GM11168 (cell line): ENCODE measurements at regions not wholly inside any gene's neighbourhood (a gene's known extent, or its start where the extent isn't known, plus 50 kb on each side); places are given as distances from the start of the nearest gene placed in this dataset.

Experiments used
- in situ Hi-C: fragments of 300-500 bp; cut with MboI; formaldehyde crosslinking; loops from one replicate; pipeline ENCODE4 v1.12.0; 2022; ENCODE audit warnings: low sequenced_read_pairs; ENCODE audit not compliant: unreplicated experiment

- in situ Hi-C loops = no loop called here
Observed at GRCh38 chr16:87170310-87170709, 146.9 kb downstream of the C16orf95 start.

DNA sequence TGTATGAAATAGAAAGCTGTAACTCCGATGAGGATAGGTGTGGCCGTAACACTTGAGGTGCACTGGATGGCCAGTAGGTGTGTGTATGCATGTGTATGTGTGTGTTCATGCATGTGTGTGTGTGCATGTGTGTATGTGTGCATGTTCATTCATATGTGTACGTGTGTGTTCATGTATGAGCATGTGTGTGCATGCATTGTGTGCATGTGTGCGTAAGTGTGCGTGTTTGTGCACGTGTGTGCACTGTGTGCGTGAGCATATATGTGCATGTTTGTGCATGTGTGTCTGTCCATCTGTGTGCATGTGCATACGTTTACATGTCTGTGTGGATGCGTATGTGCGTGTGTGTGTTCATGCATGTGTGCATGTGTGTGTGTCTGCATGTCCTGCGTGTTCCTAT is 145.5 kb downstream of the C16orf95 start:
- in situ Hi-C loops = no loop called here

DNA sequence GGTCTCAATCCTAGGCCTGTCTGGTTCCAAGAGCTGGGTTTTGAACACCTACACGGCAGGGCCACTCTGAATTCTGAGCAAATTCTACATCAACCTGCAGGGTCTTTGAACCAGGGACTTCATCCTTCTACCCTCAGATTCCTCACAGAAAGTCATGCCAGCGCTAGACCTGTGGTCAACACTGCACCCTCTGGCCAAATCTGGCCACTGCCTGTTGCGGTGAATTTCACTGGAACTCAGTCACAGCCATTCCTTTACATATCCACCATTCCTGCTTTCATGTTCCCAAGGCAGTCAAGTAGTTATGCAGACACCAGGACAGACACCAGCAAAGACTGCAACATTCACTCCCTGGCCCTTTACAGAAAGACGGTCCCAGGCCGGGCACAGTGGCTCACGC is 144.6 kb downstream of the C16orf95 start:
- in situ Hi-C loops = no loop called here

GRCh38 chr16:87173294-87173893 is 143.8 kb downstream of the C16orf95 start:
- in situ Hi-C loops = no loop called here

- in situ Hi-C loops = no loop called here
Observed at GRCh38 chr16:87174061-87174460, 143.1 kb downstream of the C16orf95 start.

- in situ Hi-C loops = no loop called here
Observed at GRCh38 chr16:87176735-87177134, 140.5 kb downstream of the C16orf95 start.

GRCh38 chr16:87177673-87178072 is 139.5 kb downstream of the C16orf95 start:
- in situ Hi-C loops = no loop called here

- in situ Hi-C loops = no loop called here
Observed at GRCh38 chr16:87178177-87178863, 138.9 kb downstream of the C16orf95 start.

- in situ Hi-C loops = no loop called here
Observed at GRCh38 chr16:87178977-87179376, 138.2 kb downstream of the C16orf95 start.

GRCh38 chr16:87180069-87180468 is 137.1 kb downstream of the C16orf95 start:
- in situ Hi-C loops = no loop called here

DNA sequence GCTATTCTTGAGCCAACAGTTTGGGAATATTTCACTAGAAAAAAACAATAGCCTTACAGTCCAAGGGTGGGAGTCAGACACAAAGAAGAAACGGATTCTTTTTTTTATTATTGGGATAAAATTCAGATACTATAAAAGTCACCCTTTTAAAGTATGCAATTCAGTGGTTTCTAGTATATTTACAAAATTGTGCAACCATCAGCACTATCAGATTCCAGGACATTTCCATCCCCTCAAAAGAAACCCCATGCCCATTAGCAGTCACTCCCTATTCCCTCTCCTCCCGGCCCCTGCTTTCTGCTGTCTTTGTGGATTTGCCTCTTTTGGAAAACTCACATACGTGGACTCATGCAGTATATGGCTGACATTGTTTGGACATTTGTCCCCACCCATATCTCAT is 134.4 kb downstream of the C16orf95 start:
- in situ Hi-C loops = no loop called here

DNA sequence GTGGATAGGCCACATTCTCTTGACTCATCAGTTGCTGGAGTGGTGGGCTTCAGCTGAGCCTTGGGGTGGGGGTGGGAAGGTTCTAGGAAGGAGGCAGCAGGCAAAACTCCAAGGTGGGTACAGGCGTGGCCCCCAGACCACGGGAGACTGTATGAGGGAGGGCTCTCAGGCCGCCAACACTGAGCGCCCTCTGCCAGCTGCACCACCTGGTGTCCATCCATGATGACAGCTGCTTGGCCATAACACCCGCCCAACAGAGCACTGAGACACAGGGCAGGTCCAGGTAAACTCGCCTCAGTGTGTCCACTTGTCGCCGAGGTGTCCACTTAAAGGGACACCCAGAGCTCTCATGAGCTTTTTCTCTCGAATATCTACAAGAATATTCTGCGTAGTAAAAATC is 133.5 kb downstream of the C16orf95 start:
- in situ Hi-C loops = no loop called here

DNA sequence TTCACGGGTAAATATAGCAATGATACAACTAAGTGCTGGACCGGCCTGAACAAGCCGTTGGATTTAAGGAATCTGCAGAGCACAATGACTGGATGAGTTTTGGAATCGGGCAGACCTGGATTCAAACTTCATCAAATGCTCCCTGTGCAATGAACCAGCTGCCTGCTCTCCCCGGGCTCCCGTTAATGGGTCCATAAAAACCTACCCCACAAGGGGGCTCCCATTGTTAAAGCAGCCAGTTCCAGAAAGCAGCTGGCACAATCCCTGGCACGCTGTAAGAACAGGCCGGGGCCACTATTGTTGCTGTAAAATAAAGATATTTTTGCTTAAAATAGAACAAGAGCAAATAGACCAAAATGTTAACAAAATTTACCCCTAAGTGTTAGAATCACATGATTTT is 131.9 kb downstream of the C16orf95 start:
- in situ Hi-C loops = no loop called here

- in situ Hi-C loops = no loop called here
Observed at GRCh38 chr16:87185983-87186382, 131.2 kb downstream of the C16orf95 start.

DNA sequence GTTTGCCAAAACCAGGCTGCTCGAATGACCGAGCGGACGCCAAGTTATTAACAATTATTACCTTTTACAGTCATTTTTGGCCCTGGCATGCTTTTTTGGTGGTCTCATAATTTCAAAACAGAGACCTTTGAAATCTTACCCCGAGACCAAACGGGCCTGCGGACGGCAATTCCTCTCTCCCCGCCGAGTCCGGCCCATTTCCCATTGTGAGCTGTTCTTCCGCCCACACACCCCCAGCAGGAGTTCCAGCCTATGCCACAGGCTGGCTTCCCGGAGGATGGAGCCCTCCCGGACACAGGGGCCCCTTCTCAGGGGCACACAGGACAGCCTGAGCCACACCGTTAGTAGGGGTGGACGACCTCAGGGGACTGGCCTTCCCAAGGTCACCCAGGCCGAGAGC is 130.7 kb downstream of the C16orf95 start:
- in situ Hi-C loops = no loop called here

DNA sequence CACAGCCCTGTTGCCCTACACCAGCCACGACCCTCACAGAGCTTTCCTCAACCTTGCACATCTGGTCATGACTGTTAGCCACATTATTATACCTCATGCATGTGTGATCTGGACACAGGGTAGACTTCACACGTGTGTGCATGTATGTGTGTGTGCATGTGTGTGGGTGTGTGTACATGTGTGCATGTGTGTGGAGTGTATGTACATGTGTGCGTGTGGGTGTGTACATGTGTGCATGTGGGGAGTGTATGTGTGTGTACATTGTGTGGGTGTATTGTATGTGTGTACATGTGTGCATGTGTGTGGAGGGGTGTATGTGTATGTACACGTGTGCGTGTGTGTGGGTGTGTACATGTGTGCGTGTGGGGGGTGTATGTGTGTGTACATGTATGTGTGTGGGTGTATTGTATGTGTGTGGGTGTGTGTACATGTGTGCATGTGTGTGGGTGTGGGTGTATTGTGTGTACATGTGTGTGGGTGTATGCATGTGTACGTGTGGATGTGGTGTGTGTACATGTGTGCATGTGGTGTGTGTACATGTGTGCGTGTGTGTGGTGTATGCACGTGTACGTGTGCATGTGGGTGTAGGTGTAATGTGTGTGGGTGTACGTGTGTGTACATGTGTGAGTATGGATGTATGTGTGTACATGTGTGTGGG is 130.2 kb downstream of the C16orf95 start:
- in situ Hi-C loops = no loop called here

DNA sequence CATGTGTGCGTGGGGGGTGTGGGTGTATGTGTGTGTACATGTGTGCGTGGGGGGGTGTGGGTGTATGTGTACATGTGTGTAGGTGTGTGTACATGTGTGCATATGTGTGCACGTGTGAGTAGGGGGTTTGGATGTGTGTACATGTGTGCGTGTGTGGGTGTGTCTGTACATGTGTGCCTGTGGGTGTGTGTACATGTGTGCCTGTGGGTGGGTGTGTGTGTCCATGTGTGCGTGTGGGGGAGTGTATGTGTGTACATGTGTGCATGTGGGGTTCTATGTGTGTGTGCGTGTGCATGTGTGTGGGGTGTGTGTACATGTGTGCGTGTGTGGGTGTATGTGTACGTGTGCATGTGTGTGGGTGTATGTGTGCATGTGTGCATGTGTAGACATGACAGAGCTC is 129.1 kb downstream of the C16orf95 start:
- in situ Hi-C loops = no loop called here

DNA sequence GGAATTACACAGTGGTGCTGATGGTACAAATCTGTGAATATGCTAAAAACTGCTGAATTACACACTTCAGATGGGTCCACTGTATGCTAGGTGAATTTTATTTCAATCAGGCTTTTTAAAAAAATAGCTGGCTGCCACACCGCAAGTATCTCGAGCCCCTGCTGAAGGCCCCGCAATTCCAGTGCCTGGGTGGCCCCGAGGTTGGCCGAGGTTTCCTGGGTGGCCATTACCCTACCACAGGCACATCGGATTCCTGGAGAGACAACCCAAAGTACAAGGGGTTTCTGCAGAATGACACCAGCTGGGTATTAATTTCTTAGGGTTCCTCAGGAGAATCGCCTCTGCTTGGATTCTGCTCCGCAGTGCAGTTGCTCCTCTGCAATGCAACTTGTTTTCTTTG is 127.8 kb downstream of the C16orf95 start:
- in situ Hi-C loops = no loop called here

- in situ Hi-C loops = no loop called here
Observed at GRCh38 chr16:87190288-87191230, 126.6 kb downstream of the C16orf95 start.

- in situ Hi-C loops = no loop called here
Observed at GRCh38 chr16:87192452-87193073, 124.6 kb downstream of the C16orf95 start.
